PC-3 (cell line): ENCODE measurements at regions not wholly inside any gene's neighbourhood (a gene's known extent, or its start where the extent isn't known, plus 50 kb on each side); places are given as distances from the start of the nearest gene placed in this dataset.

Experiments
- EZH2 ChIP-seq: fragments of 300-600 bp; sonication (generic); IDR thresholded peaks from one replicate; pipeline ENCODE4 v1.6.1; 2017; ENCODE audit warnings: antibody characterized with exemption, mild to moderate bottlenecking, low read length; ENCODE audit not compliant: unreplicated experiment
- TF ChIP-seq, protein P1 (sequence below): fragments of 300-600 bp; sonication (generic); conservative IDR thresholded peaks from 2 replicates; pipeline ENCODE4 v1.5.1; 2017; ENCODE audit warnings: antibody characterized with exemption, low read depth, mild to moderate bottlenecking, low read length

DNA sequence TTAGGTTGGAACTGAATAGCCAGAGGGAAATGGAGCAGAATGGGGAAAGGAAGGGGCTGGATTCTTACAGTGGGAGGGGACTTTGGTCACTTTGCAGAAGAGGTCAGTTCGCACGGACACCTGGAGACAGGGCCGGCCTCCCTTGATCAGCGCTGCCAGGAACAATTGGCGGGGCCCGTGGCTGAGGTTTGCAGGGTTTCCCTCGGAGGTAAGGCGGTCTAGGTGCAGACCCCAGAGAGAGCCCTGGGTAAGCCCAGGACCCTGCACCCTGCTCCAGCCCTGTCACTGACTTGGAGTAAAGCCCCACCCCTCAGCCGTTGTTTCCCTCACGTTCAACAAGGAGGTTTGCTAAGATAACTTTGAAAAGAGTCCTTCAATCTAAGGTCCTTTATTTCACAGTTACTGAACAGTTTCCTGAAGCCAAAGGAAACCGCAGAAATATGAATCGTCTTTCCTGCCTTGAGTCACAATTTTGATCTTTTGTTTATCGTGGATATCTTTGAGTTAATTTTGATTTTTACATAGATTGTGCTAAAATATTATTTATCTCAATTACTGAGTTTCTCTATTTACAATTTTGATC, 231.4 kb upstream of the RTL1 start:
- TF ChIP-seq, protein P1, sequence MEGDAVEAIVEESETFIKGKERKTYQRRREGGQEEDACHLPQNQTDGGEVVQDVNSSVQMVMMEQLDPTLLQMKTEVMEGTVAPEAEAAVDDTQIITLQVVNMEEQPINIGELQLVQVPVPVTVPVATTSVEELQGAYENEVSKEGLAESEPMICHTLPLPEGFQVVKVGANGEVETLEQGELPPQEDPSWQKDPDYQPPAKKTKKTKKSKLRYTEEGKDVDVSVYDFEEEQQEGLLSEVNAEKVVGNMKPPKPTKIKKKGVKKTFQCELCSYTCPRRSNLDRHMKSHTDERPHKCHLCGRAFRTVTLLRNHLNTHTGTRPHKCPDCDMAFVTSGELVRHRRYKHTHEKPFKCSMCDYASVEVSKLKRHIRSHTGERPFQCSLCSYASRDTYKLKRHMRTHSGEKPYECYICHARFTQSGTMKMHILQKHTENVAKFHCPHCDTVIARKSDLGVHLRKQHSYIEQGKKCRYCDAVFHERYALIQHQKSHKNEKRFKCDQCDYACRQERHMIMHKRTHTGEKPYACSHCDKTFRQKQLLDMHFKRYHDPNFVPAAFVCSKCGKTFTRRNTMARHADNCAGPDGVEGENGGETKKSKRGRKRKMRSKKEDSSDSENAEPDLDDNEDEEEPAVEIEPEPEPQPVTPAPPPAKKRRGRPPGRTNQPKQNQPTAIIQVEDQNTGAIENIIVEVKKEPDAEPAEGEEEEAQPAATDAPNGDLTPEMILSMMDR: no peak
- no peak for TF ChIP-seq EZH2
